ENCODE measurements at regions not wholly inside any gene's neighbourhood (a gene's known extent, or its start where the extent isn't known, plus 50 kb on each side); places are given as distances from the start of the nearest gene placed in this dataset.

GRCh38 chr7:121466455-121466854 is 70.3 kb upstream of the FAM3C start:
- Histone ChIP-seq H4K20me1 (ENCODE audit: insufficient read depth, low read length, poor library complexity, severe bottlenecking) (no peaks in the 10 kb centered on the region), H3K27me3 (ENCODE audit: insufficient read depth, low read length, poor library complexity, severe bottlenecking) (no peaks in the 10 kb centered on the region), H3K79me2 (ENCODE audit: insufficient read depth, low read length) (no peaks in the 10 kb centered on the region), H2AFZ (ENCODE audit: low read length) (no peak overlapping the region), H3K4me2 (ENCODE audit: low read depth, low read length, poor library complexity, severe bottlenecking) (no peak overlapping the region), H3K4me3 (ENCODE audit: low read length, poor library complexity, severe bottlenecking) (no peak overlapping the region), H3K9ac (ENCODE audit: low read depth, low read length, poor library complexity, severe bottlenecking) (no peak overlapping the region), H3K9me2 (replicated peaks; ENCODE audit: low read depth, low read length) (no peaks in the 10 kb centered on the region), H3F3A (ENCODE audit: low read depth) (no peaks in the 10 kb centered on the region), H3K4me1 (ENCODE audit: insufficient read depth, low read length, poor library complexity, severe bottlenecking) (no peaks in the 10 kb centered on the region), H3K36me3 (ENCODE audit: insufficient read depth, low read length) (no peaks in the 10 kb centered on the region), H3K9me3 (ENCODE audit: insufficient read depth, low read depth, low read length) (no peaks in the 10 kb centered on the region)
- TF ChIP-seq EZH2phosphoT487 (IDR thresholded peaks at IDR 0.05; ENCODE audit: borderline replicate concordance) (no peak), CTCF (conservative IDR thresholded peaks at IDR 0.05; ENCODE audit: low read length) (no peak)

GRCh38 chr7:121459148-121459547 is 63.0 kb upstream of the FAM3C start:
- no peak overlapping the region for H3K4me3 ChIP-seq (ENCODE audit: low read length, poor library complexity, severe bottlenecking)
- TF ChIP-seq CTCF (conservative IDR thresholded peaks at IDR 0.05; ENCODE audit: low read length) (no peak), EZH2phosphoT487 (IDR thresholded peaks at IDR 0.05; ENCODE audit: borderline replicate concordance) (no peak)
- no peaks in the 10 kb centered on the region for H3K9me3 ChIP-seq (ENCODE audit: insufficient read depth, low read depth, low read length)
- no peak overlapping the region for H2AFZ ChIP-seq (ENCODE audit: low read length)
- no peaks in the 10 kb centered on the region for H3K9me2 ChIP-seq (replicated peaks; ENCODE audit: low read depth, low read length)
- H3K4me1 ChIP-seq (ENCODE audit: insufficient read depth, low read length, poor library complexity, severe bottlenecking), result no peaks in the 10 kb centered on the region
- H3K4me2 ChIP-seq (ENCODE audit: low read depth, low read length, poor library complexity, severe bottlenecking), result no peak overlapping the region
- H3K27me3 ChIP-seq (ENCODE audit: insufficient read depth, low read length, poor library complexity, severe bottlenecking), result peaks cover 5% of the 10 kb centered on the region
- no peaks in the 10 kb centered on the region for H3F3A ChIP-seq (ENCODE audit: low read depth)
- no peaks in the 10 kb centered on the region for H3K79me2 ChIP-seq (ENCODE audit: insufficient read depth, low read length)
- H3K9ac ChIP-seq (ENCODE audit: low read depth, low read length, poor library complexity, severe bottlenecking), result no peak overlapping the region
- no peaks in the 10 kb centered on the region for H4K20me1 ChIP-seq (ENCODE audit: insufficient read depth, low read length, poor library complexity, severe bottlenecking)
- H3K36me3 ChIP-seq (ENCODE audit: insufficient read depth, low read length), result no peaks in the 10 kb centered on the region

GRCh38 chr7:121456785-121457359 is 60.8 kb upstream of the FAM3C start:
- TF ChIP-seq EZH2phosphoT487 (IDR thresholded peaks at IDR 0.05; ENCODE audit: borderline replicate concordance), result no peak
- TF ChIP-seq CTCF (conservative IDR thresholded peaks at IDR 0.05; ENCODE audit: low read length), result no peak

More at GRCh38 chr7:121456785-121457359, 60.8 kb upstream of the FAM3C start:
- H3K79me2 ChIP-seq (ENCODE audit: insufficient read depth, low read length), result no peaks in the 10 kb centered on the region
- no peak overlapping the region for H3K4me3 ChIP-seq (ENCODE audit: low read length, poor library complexity, severe bottlenecking)
- H3F3A ChIP-seq (ENCODE audit: low read depth), result no peaks in the 10 kb centered on the region
- H3K36me3 ChIP-seq (ENCODE audit: insufficient read depth, low read length), result no peaks in the 10 kb centered on the region
- H3K9me2 ChIP-seq (replicated peaks; ENCODE audit: low read depth, low read length), result no peaks in the 10 kb centered on the region
- H3K9ac ChIP-seq (ENCODE audit: low read depth, low read length, poor library complexity, severe bottlenecking), result no peak overlapping the region
- no peaks in the 10 kb centered on the region for H3K4me1 ChIP-seq (ENCODE audit: insufficient read depth, low read length, poor library complexity, severe bottlenecking)
- H4K20me1 ChIP-seq (ENCODE audit: insufficient read depth, low read length, poor library complexity, severe bottlenecking), result no peaks in the 10 kb centered on the region
- H3K4me2 ChIP-seq (ENCODE audit: low read depth, low read length, poor library complexity, severe bottlenecking), result no peak overlapping the region
- no peak overlapping the region for H2AFZ ChIP-seq (ENCODE audit: low read length)
- H3K9me3 ChIP-seq (ENCODE audit: insufficient read depth, low read depth, low read length), result no peaks in the 10 kb centered on the region
- H3K27me3 ChIP-seq (ENCODE audit: insufficient read depth, low read length, poor library complexity, severe bottlenecking), result peaks cover 5% of the 10 kb centered on the region

Measured in Loucy (cell line).